NCI-H82 treated with DMSO at 0.1 percent for 48 hours (cell line): ENCODE measurements at regions not wholly inside any gene's neighbourhood (a gene's known extent, or its start where the extent isn't known, plus 50 kb on each side); places are given as distances from the start of the nearest gene placed in this dataset.

ENCODE experiments used
- DNase-seq: peaks from one replicate; lab custom pipeline; 2025; ENCODE audit not compliant: unreplicated experiment; lab: John Stamatoyannopoulos, UW

- no peak for DNase-seq
Observed at GRCh38 chr13:78428646-78429045, 174.7 kb downstream of the POU4F1 start.

- no peak for DNase-seq
Observed at GRCh38 chr13:78426183-78426582, 177.2 kb downstream of the POU4F1 start.

- DNase-seq, result no peak
Observed at GRCh38 chr13:78420814-78421213, 182.5 kb downstream of the POU4F1 start.

GRCh38 chr13:78413887-78414553 lies 189.3 kb downstream of the POU4F1 start:
- DNase-seq, result no peak

GRCh38 chr13:78410847-78411246 lies 192.5 kb downstream of the POU4F1 start:
- DNase-seq, result no peak

GRCh38 chr13:78410164-78410563 lies 193.2 kb downstream of the POU4F1 start:
- no peak for DNase-seq

- no peak for DNase-seq
Observed at GRCh38 chr13:78409172-78409571, 194.2 kb downstream of the POU4F1 start.

- no peak for DNase-seq
Observed at GRCh38 chr13:78404846-78405360, 198.4 kb downstream of the POU4F1 start.

GRCh38 chr13:78402708-78403400 lies 200.5 kb downstream of the POU4F1 start:
- no peak for DNase-seq

- DNase-seq, result peak; percentile 81
Observed at GRCh38 chr13:78401873-78402707, 201.3 kb downstream of the POU4F1 start.

- no peak for DNase-seq
Observed at GRCh38 chr13:78398743-78399410, 204.5 kb downstream of the POU4F1 start.

- DNase-seq, result no peak
Observed at GRCh38 chr13:78393286-78394142, 209.8 kb downstream of the POU4F1 start.

GRCh38 chr13:78383899-78384298 lies 219.5 kb downstream of the POU4F1 start:
- no peak for DNase-seq

GRCh38 chr13:78383071-78383484 lies 220.3 kb downstream of the POU4F1 start:
- no peak for DNase-seq

GRCh38 chr13:78382491-78382890 lies 220.9 kb downstream of the POU4F1 start:
- DNase-seq, result peak; percentile 83

GRCh38 chr13:78376822-78377221 lies 226.5 kb downstream of the POU4F1 start:
- DNase-seq, result no peak

GRCh38 chr13:78376033-78376432 lies 227.3 kb downstream of the POU4F1 start:
- no peak for DNase-seq

- DNase-seq, result no peak
Observed at GRCh38 chr13:78372581-78372980, 230.8 kb downstream of the POU4F1 start.

GRCh38 chr13:78370231-78370630 lies 233.1 kb downstream of the POU4F1 start:
- no peak for DNase-seq

- peak; percentile 84 for DNase-seq
Observed at GRCh38 chr13:78364711-78365110, 238.6 kb downstream of the POU4F1 start.
